Activated B cell treated with CpG ODN at 0.5 μM for 24 hours (primary cell): ENCODE measurements at regions not wholly inside any gene's neighbourhood (a gene's known extent, or its start where the extent isn't known, plus 50 kb on each side); places are given as distances from the start of the nearest gene placed in this dataset.

Source experiments
- ATAC-seq: fragments of 200-7000 bp; cut with Tn5 transposase; one replicate; pipeline ENCODE4 v1.10.0; 2021; ENCODE audit warnings: low read depth, mild to moderate bottlenecking, moderate library complexity
- CTCF ChIA-PET: fragments of 350-600 bp; sonication (Branson Sonifier 250); formaldehyde crosslinking; loops from one replicate; lab custom pipeline; 2021; ENCODE audit warnings: antibody characterized with exemption; lab: Charles Lee
- POLR2A ChIA-PET: fragments of 350-600 bp; sonication (Branson Sonifier 250); formaldehyde crosslinking; loops from one replicate; lab custom pipeline; 2021; ENCODE audit warnings: antibody characterized with exemption; lab: Charles Lee
- DNase-seq: peaks from one replicate; pipeline ENCODE4 v3.0.0; 2022
- H3K27ac Mint-ChIP-seq: one replicate; pipeline ENCODE4 v1.8.0; 2020; ENCODE audit warnings: mixed read lengths
- H3K27me3 Mint-ChIP-seq: one replicate; pipeline ENCODE4 v1.8.0; 2021; ENCODE audit warnings: mixed read lengths
- H3K36me3 Mint-ChIP-seq: one replicate; pipeline ENCODE4 v1.8.0; 2021; ENCODE audit warnings: low read depth, mixed read lengths
- H3K4me1 Mint-ChIP-seq: one replicate; pipeline ENCODE4 v1.8.0; 2021; ENCODE audit warnings: mixed read lengths
- H3K4me3 Mint-ChIP-seq: one replicate; pipeline ENCODE4 v1.8.0; 2020; ENCODE audit warnings: mild to moderate bottlenecking, mixed read lengths
- H3K9me3 Mint-ChIP-seq: one replicate; pipeline ENCODE4 v1.8.0; 2020; ENCODE audit warnings: mixed read lengths
- CTCF ChIP-seq: fragments of 200-600 bp; IDR thresholded peaks from one replicate; pipeline ENCODE4 v1.8.0; 2022; ENCODE audit warnings: antibody characterized with exemption, mild to moderate bottlenecking
- intact Hi-C: fragments of 100-400 bp; cut with micrococcal nuclease; formaldehyde crosslinking; loops from one replicate; pipeline ENCODE4 v1.15.1; 2024

GRCh38 chr7:17689361-17689902 lies 250.9 kb downstream of the SNX13 start:
- DNase-seq (no peak), ATAC-seq (no peak)
- Mint-ChIP-seq H3K4me1 (no peaks in the 10 kb centered on the region), H3K36me3 (no peaks in the 10 kb centered on the region), H3K4me3 (no peak overlapping the region), H3K27ac (no peak overlapping the region), H3K9me3 (no peaks in the 10 kb centered on the region), H3K27me3 (no peaks in the 10 kb centered on the region)
- intact Hi-C loops: loop anchor here (10.0 kb wide), 1 partner anchor 395 kb away; no protein-coding TSS in a partner anchor
- no peak for TF ChIP-seq CTCF
- ChIA-PET POLR2A (no interaction called here), CTCF (no interaction called here)

- H3K36me3 Mint-ChIP-seq: no peaks in the 10 kb centered on the region
- no peak overlapping the region for H3K27ac Mint-ChIP-seq
- H3K4me3 Mint-ChIP-seq: no peak overlapping the region
- DNase-seq: no peak
- H3K9me3 Mint-ChIP-seq: no peaks in the 10 kb centered on the region
- CTCF ChIA-PET: no interaction called here
- H3K4me1 Mint-ChIP-seq: no peaks in the 10 kb centered on the region
- POLR2A ChIA-PET: no interaction called here
- TF ChIP-seq CTCF: no peak
- intact Hi-C loops: no loop called here
- no peaks in the 10 kb centered on the region for H3K27me3 Mint-ChIP-seq
- ATAC-seq: no peak
Measured at GRCh38 chr7:17690030-17690429, 250.3 kb downstream of the SNX13 start.

- Mint-ChIP-seq H3K27ac (no peak overlapping the region), H3K36me3 (peaks cover 5% of the 10 kb centered on the region), H3K4me1 (no peaks in the 10 kb centered on the region), H3K27me3 (peaks cover 2% of the 10 kb centered on the region), H3K9me3 (peaks cover 17% of the 10 kb centered on the region), H3K4me3 (no peak overlapping the region)
- CTCF ChIA-PET: no interaction called here
- DNase-seq (no peak), ATAC-seq (no peak)
- TF ChIP-seq CTCF: no peak
- POLR2A ChIA-PET: no interaction called here
- intact Hi-C loops: no loop called here
Measured at GRCh38 chr7:17696422-17696821, 243.9 kb downstream of the SNX13 start.

GRCh38 chr7:17697128-17697881 lies 243.0 kb downstream of the SNX13 start:
- ChIA-PET CTCF (no interaction called here), POLR2A (no interaction called here)
- H3K4me3 Mint-ChIP-seq: no peak overlapping the region
- TF ChIP-seq CTCF: no peak
- H3K36me3 Mint-ChIP-seq: peaks cover 5% of the 10 kb centered on the region
- H3K27me3 Mint-ChIP-seq: peaks cover 6% of the 10 kb centered on the region
- no peak for DNase-seq
- intact Hi-C loops: no loop called here
- H3K27ac Mint-ChIP-seq: no peak overlapping the region
- peaks cover 17% of the 10 kb centered on the region for H3K9me3 Mint-ChIP-seq
- ATAC-seq: no peak
- no peaks in the 10 kb centered on the region for H3K4me1 Mint-ChIP-seq

- intact Hi-C loops: loop anchor here (10.0 kb wide), 2 partner anchors 295 to 965 kb away; no protein-coding TSS in a partner anchor
Measured at GRCh38 chr7:17699696-17700095, 240.6 kb downstream of the SNX13 start.

More at GRCh38 chr7:17699696-17700095, 240.6 kb downstream of the SNX13 start:
- H3K27me3 Mint-ChIP-seq: peaks cover 6% of the 10 kb centered on the region
- DNase-seq (no peak), ATAC-seq (no peak)
- H3K9me3 Mint-ChIP-seq: peaks cover 17% of the 10 kb centered on the region
- H3K4me1 Mint-ChIP-seq: no peaks in the 10 kb centered on the region
- H3K36me3 Mint-ChIP-seq: peaks cover 5% of the 10 kb centered on the region
- TF ChIP-seq CTCF: no peak
- ChIA-PET CTCF (interaction anchor here (1.5 kb wide), 1 partner anchor 70 kb away, joined by 3 read pairs; no protein-coding TSS in a partner anchor), POLR2A (no interaction called here)
- no peak overlapping the region for H3K4me3 Mint-ChIP-seq
- no peak overlapping the region for H3K27ac Mint-ChIP-seq
